HG02610 (cell line): ENCODE measurements at regions not wholly inside any gene's neighbourhood (a gene's known extent, or its start where the extent isn't known, plus 50 kb on each side); places are given as distances from the start of the nearest gene placed in this dataset.
"Not testable (repeated sequence)": the region's sequence is repeated elsewhere in the genome, so short reads cannot be mapped to it uniquely, and the experiment has no call there.

Experiments
- ATAC-seq: cut with Tn5 transposase; IDR thresholded peaks from one replicate; pipeline ENCODE4 v1.9.1; 2021; ENCODE audit warnings: mild to moderate bottlenecking, moderate library complexity; ENCODE audit not compliant: unreplicated experiment

GRCh38 chr12:131333621-131334440 lies 377.1 kb upstream of the SFSWAP start:
- no peak for ATAC-seq

DNA sequence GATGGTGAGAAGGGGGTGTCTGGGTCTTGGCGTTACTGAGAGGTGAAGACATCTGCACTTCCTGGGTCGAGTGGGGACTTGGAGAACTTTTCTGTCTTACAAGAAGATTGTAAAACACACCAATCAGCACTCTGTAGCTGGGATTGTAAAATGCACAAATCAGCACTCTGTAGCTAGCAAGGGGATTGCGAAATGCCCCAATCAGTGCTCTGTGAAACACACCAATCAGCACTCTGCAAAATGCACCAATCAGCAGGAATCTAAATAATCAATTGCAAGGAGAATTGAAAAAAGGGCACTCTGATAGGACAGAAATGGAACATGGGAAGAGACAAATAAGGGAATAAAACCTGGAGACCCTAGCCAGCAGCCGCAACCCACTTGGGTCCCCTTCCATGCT lies 376.1 kb upstream of the SFSWAP start:
- ATAC-seq, result no peak

DNA sequence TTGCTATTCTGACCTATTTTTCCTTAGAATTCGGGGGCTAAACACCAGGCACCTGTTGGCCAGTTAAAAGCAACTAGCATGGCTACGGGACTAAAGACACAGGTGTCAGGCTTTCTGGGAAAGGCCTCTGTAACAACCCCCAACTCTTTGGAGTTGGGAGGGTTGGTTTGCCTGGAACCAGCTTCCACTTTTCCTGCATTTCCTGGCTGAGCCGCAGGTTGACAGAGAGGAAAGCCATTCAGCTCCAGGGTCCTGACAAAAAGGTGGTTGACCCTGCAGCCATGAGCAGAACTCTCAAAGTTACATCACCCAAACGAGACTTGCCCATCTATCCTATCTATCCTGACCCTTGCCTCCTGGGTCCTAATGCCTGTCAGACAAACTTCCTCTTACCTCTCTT lies 375.4 kb upstream of the SFSWAP start:
- ATAC-seq, result no peak

DNA sequence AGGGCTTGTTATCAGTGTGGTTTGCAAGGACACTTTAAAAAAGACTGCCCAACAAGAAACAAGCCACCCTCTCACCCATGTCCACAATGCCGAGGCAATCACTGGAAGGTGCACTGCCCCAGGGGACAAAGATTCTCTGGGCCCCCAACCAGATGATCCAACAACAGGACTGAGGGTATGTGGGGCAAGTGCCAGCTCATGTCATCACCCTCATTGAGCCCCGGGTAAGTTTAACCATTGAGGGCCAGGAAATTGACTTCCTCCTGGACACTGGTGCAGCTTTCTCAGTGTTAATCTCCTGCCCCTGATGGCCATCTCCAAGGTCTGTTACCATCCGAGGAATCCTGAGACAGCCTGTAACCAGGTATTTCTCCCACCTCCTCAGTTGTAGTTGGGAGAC lies 373.0 kb upstream of the SFSWAP start:
- not testable (repeated sequence) for ATAC-seq

GRCh38 chr12:131340616-131341210 lies 370.2 kb upstream of the SFSWAP start:
- no peak for ATAC-seq

- ATAC-seq, result not testable (repeated sequence)
Measured at GRCh38 chr12:131341608-131342007, 369.3 kb upstream of the SFSWAP start.

- ATAC-seq, result not testable (repeated sequence)
Measured at GRCh38 chr12:131343436-131343835, 367.5 kb upstream of the SFSWAP start.

GRCh38 chr12:131344715-131345520 lies 366.0 kb upstream of the SFSWAP start:
- not testable (repeated sequence) for ATAC-seq

GRCh38 chr12:131345521-131346436 lies 365.1 kb upstream of the SFSWAP start:
- ATAC-seq, result no peak

DNA sequence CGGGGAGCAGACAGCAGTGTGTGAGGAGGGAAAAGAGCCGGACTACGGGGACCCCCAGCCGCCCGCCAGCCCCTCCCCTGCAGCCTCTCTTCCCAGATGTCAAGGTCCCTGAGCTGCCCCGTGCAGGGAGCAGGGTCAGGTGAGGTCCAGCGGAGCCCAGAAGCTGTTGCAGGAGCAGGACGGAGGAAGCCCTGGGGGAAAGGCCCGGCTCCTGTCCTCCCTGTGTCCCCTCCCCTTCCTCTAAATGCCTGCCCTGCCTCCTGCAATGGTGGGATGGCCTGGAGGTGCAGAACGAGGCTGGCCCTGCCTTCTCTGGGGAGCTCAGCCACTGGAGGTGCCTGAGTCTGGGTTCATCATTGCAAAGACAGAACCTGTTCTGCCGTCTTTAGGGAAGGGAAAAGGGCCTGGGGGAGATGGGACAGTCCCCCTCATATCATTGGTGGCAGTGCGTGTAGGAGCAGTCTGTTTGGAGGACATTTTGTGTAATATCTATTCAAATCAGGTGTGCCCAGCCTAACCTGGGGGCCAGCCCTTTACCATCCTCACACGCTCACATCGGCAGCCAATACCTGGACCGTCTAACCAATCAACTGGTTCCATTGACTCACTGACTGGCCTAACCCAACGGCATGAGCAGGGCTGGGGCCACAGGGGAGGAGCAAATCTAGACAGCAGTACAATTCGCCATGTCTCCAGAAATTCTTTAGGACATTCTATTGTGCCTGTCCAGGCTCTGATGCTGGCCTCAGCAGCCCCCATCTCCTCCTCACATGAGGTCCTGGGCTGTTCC lies 364.1 kb upstream of the SFSWAP start:
- no peak for ATAC-seq

DNA sequence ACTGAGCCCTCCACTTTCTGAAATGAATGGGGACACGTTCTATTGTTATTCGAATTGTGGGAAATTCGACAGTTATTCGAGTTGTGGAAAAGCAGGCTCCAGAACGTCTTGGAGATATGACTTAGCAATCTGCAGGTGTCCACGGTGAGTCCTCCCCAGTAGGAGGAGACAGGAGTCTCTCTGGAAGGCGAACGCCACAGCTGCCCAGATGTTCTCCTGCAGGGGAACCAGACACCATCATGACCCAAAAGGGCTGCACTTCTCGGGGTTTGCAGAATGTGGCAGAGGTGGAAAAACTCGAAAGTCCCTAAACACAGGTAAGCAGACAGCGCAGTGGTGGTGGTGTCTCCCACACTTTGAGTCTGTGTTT lies 363.6 kb upstream of the SFSWAP start:
- no peak for ATAC-seq

DNA sequence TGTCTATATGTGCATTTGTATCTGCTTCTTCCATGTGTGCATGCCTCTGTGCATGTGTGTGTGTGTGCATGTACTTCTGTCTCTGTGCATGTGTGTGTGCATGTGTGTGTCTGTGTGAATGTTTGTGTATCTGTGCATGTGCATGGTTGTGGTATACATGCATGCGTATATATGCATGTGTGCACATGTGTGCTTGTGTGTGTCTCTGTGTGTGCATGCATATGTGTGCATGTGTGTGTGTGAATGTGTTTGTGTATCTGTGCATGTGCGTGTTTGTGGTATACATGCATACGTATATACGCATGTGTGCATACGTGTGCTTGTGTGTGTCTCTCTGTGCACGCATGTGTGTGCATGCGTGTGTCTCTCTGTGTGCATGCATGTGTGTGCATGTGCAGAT lies 363.2 kb upstream of the SFSWAP start:
- no peak for ATAC-seq

DNA sequence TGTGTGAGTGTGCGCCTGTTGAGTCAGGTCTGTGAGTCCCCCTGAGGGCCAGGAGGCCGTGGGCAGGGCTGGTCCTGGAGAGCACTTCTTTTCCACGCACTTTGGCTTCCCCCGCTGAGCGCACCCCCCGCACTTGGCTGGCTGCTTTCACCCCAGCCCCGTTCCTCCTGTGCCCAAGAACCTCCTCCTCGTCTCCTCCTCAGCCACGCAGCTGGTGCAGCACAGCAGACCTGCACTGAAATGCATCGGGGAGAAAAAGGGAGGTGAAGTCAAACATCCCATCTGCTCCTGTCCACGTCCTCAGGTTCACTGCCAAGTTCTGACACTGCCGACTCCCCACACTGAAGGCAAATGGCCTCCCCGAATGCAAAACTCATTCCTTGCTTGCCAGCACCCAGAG lies 362.7 kb upstream of the SFSWAP start:
- no peak for ATAC-seq

GRCh38 chr12:131348646-131349045 lies 362.2 kb upstream of the SFSWAP start:
- no peak for ATAC-seq

GRCh38 chr12:131349397-131350127 lies 361.3 kb upstream of the SFSWAP start:
- ATAC-seq, result no peak

DNA sequence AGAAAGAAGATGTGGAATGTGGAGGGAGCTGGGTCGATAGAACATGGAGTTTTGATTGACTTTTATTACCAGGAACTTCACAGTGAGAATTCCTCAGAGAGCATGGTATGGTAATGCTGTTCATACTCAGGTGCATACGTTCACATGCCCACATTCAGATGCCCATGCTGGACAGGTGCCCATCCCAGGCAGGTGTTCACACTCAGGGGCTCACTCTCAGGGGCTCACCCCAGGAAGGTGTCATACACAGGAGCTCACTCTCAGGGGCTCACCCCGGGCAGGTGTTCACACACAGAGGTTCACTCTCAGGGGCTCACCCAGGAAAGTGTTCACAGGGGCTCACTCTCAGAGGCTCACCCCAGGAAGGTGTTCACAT lies 360.0 kb upstream of the SFSWAP start:
- no peak for ATAC-seq

DNA sequence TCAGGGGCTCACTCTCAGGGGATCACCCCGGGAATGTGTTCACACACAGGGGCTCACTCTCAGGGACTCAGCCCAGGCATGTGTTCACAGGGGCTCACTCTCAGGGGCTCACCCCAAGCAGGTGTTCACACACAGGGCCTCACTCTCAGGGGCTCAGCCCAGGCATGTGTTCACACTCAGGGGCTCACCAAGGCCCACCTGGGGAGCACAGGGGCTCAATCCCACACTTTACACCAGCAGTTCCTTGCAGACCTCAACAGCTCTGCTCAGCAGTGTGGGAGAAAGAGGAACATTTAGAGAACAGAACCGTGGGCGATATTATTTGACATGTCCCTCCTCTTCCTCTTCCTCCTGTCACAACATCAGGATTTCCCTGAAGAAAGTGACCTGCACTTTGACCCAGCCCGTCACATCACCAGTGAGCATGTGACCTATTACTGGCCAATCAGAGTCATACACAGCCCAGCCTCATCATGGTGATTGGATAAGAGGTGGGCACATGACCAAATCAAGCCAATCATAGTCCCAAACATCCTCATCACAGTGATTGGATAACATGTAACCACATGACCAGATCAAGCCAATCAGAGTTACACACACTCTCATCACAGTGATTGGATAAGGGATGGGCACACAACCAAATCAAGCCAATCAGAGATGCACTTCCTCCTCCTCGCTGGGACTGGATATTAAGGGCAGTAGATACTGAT lies 359.4 kb upstream of the SFSWAP start:
- ATAC-seq, result no peak

- no peak for ATAC-seq
Measured at GRCh38 chr12:131352296-131352900, 358.5 kb upstream of the SFSWAP start.
